Astrocyte (in vitro differentiated cells and primary cell): ENCODE measurements at regions not wholly inside any gene's neighbourhood (a gene's known extent, or its start where the extent isn't known, plus 50 kb on each side); places are given as distances from the start of the nearest gene placed in this dataset.

Source experiments
- EZH2 ChIP-seq: IDR thresholded peaks from 2 replicates; pipeline ENCODE4 v1.6.1; 2012; ENCODE audit warnings: mild to moderate bottlenecking, low read length, inconsistent platforms; ENCODE audit not compliant: insufficient read depth
- TF ChIP-seq, protein P1 (sequence below): IDR thresholded peaks from 2 replicates; pipeline ENCODE4 v1.5.1; 2011; ENCODE audit warnings: low read depth, mild to moderate bottlenecking, inconsistent platforms, low read length, moderate library complexity; ENCODE audit not compliant: insufficient read depth

DNA sequence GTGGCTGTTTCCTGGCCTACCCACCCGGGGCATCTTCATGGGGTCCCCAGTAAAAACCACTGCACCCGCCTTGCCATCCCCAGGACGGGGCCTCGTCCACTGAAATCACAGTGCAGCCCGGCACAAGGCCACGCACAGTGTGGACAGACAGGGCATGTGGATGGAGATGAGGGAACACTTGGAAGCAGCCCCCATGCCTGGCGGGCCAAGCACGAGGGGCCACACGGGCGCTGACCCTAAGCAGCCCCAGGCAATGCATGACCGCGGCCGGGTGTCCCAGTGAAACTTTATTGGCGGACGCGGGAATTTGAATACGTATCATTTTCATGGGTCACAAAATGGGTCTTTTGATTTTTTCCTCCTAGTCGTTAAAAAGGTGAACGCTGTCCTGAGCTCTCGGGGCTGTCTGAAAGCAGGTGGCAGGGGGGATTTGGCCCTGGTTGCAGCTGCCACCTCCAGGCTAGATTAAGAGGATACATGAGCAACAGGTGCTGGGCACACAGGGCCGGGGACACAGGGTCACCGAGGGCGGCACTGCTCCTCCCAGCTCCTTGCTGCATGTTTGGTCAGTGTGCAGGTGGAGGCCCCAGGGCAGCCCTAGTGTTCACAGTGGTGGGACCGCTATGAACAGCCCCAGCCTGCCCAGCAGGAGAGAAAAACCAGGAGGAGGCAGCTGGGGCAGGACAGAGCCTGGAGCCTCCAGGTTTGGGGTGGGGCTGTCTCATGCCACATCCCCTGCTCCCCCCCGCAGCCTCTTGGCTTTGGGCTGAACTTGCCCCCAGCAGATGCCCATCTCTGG is 74.9 kb upstream of the SLCO4A1 start:
- TF ChIP-seq, protein P1, sequence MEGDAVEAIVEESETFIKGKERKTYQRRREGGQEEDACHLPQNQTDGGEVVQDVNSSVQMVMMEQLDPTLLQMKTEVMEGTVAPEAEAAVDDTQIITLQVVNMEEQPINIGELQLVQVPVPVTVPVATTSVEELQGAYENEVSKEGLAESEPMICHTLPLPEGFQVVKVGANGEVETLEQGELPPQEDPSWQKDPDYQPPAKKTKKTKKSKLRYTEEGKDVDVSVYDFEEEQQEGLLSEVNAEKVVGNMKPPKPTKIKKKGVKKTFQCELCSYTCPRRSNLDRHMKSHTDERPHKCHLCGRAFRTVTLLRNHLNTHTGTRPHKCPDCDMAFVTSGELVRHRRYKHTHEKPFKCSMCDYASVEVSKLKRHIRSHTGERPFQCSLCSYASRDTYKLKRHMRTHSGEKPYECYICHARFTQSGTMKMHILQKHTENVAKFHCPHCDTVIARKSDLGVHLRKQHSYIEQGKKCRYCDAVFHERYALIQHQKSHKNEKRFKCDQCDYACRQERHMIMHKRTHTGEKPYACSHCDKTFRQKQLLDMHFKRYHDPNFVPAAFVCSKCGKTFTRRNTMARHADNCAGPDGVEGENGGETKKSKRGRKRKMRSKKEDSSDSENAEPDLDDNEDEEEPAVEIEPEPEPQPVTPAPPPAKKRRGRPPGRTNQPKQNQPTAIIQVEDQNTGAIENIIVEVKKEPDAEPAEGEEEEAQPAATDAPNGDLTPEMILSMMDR: no peak
- no peak for TF ChIP-seq EZH2
